Stimulated activated CD8-positive, alpha-beta memory T cell treated with anti-CD3 and anti-CD28 coated beads, Interleukin-12 subunit alpha, Interleukin-12 subunit beta, amount 100 ng/mL, for 1 hour (primary cell): ENCODE measurements at regions not wholly inside any gene's neighbourhood (a gene's known extent, or its start where the extent isn't known, plus 50 kb on each side); places are given as distances from the start of the nearest gene placed in this dataset.

Experiments used
- DNase-seq: peaks from one replicate; pipeline ENCODE4 v3.0.0-alpha.2; 2020; ENCODE audit warnings: low read depth

DNA sequence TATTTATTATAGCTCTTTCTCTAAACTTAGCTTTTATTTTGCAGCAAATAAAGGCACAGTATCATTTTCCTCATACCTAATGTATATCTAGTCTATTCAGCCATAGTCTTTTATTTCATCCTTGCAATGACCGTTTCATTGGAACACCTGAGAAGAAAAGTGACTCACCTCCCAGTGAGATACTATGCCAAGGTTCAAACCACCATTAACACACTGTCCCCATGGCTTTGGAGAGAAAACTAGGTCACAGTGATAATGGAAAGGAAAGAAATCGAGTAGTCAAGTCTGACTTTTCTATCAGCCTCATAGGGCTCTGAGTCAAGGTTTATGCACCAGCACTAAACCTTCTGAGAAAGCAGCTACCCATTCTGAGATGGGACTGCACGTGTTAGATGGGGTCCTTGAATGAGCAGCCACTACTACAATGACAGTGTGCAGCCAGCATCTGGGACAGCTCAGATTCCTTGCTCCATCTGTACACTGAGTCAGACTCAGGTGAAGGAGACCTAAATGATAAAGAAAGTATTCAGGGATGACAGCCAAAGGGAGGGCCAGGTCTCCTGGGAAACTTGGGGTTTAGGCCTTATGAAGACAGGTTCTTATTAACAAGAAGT lies 971.1 kb upstream of the ACVR2A start:
- DNase-seq: no peak

- DNase-seq: no peak
These were observed 971.8 kb upstream of the ACVR2A start for GRCh38 chr2:146873056-146873455.

- DNase-seq: no peak
These were observed 974.1 kb upstream of the ACVR2A start for GRCh38 chr2:146870691-146871090.

DNA sequence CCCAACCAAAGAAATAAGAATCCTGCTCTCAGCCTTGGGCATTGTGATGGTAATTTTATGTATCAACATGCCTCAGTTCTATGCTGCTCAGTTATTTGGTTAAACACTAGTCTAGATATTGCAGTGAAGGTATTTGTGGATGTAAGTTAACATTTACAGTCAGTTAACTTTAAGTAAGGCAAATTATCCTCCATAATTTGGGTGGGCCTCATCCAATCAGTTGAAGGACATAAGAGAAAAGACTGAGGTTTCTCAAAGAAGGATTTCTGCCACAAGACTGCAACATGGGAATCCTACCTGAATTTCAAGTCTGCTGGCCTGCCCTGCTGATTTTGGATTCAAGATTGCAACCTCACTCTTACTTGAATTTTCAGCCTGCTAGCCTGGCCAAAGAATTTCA lies 975.5 kb upstream of the ACVR2A start:
- no peak for DNase-seq

- no peak for DNase-seq
These were observed 976.8 kb upstream of the ACVR2A start for GRCh38 chr2:146868051-146868450.

- DNase-seq: no peak
These were observed 977.3 kb upstream of the ACVR2A start for GRCh38 chr2:146867477-146867986.

GRCh38 chr2:146853741-146854444 lies 990.9 kb upstream of the ACVR2A start:
- DNase-seq: no peak

- DNase-seq: no peak
These were observed 992.2 kb upstream of the ACVR2A start for GRCh38 chr2:146852661-146853060.

DNA sequence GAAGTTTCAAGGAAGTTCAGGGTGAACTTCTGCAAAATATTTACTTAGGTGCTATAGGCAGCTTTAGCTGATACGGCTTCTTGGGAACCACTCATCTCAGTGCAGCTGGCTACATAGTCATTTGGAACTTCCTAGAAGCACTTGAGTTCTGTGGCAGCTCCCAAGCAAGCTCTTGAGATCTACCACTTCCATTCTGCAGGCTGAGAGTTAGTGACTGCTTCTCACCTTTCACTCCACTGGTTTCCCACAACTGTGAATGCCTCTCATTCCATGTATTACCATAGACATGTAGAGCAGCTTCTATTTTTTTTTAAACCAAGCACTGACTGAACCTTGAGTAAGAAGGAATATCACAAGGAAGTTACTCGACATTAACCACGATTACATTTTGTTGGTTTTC lies 994.1 kb upstream of the ACVR2A start:
- DNase-seq: no peak

GRCh38 chr2:146847846-146848245 lies 997.0 kb upstream of the ACVR2A start:
- no peak for DNase-seq

GRCh38 chr2:146844226-146844990 lies 1000.4 kb upstream of the ACVR2A start:
- no peak for DNase-seq

DNA sequence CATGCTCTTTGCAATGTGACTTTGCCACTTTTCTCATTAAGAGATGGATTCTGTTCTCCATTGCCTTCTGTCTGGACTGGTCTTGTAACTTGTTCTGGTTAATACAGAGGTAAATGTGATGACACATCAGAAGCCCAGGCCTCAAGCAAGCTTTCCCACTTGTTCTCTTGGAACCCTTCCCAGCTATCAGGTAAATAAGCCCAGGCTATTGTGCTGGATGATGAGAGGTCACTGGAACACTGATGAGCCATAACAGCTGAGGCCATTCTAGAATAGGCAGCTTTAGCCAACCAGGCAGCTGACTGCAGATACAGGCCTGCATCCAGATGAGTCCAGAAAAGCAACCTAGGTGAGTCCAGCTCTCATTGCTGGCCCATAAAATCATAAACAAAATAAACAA lies 1007.0 kb upstream of the ACVR2A start:
- DNase-seq: no peak

DNA sequence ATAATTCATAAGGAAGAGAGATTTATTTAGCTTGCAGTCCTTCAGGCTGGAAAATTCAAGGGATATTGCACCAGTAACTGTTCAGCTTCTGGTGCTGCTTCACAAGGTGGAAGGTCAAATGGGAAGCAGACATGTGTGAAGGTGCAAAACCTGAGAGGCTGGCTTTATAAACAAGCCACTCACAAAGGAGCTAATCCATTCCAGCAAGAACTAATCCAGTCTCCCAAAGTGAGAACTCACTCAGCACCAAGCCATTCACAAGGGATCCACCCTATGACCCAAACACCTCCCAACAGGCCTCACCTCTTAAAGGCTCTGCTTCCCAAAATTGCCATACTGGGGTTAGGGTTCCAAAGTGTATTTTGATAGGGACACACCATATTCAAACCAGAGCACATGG lies 1018.4 kb upstream of the ACVR2A start:
- DNase-seq: no peak

- DNase-seq: no peak
These were observed 1023.0 kb upstream of the ACVR2A start for GRCh38 chr2:146821836-146822316.

DNA sequence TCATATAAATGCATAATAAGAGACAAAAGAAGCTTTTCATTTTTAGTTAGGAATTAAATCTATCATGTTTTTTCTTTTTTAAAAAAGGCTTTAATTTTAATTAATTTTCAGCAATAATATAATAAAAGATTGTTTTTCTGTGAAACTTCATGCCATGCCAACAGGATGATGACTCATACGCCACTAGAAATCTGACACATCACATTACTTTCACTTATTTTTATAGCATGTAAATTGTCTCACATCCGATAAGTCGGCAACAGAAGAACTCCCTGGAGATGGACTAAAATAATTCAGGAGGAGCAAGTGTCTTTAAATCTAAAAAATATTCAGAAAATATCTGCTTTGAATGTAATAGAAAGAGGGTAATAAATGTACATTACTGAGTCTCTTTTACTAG lies 1024.2 kb upstream of the ACVR2A start:
- no peak for DNase-seq

- no peak for DNase-seq
These were observed 1026.7 kb upstream of the ACVR2A start for GRCh38 chr2:146818122-146818521.

DNA sequence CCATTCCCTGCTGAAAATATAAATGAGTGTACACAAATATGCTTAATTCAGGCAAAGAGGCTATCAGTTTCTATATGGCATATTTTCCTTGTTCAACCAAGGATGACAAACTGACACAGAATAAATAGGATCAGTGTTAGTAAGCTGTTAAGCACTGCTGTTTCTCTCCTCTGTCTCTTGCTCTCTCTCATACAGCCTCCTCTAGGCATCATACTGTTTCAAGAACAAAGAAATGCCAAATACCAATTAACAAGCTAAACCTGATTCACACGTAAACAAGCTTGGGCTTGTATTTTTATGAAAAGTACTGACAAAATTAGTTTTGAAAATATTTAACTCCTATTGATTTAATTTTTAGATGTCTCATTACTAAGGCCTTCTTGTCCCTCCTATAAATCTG lies 1027.2 kb upstream of the ACVR2A start:
- DNase-seq: no peak

DNA sequence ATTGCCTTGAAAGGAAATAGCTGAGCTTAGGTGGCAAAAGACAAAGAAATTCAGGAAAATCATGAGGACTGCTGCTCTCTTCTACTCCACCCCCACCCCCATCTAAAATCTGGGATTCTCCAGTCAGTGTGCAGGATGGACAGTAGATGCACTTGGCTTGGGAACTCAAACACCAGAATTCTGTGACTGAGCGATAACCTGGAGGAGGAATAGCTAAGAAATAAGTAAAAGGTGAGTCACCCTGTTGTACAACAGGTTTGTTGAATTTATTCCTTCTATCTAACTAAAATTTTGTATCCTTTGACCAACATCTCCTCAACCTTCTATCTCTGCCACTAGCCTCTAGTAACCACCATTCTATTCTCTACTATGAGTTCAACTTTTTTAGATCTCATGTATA lies 1029.9 kb upstream of the ACVR2A start:
- DNase-seq: no peak

DNA sequence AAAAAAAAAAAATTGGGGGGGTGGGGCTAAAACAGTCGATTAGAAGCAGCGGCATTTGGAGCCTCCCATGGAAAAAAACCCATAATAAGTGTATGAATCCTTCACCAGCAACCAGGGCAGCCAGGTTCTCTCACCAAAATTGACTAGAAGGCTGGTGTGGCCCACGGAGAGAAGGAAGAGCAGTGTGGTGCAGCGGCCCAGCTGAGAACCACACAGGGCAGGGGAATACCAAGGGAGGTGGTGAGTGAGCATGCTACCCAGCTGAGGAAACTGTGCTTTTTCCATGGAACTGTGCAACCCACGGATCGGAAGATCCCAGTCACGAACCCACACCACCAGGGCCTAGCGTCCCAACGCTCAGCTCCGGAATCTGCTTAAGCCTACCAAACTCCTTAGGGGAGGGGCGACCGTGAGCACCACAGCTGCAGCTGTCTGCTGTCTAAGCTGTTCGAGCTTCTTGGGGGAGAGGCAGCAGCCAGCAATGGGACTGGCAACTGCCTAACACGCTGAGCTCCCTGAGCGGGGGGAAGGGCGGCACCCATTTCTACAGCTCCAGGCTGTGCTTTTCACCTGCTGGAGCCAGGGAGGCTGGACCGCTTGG lies 1037.2 kb upstream of the ACVR2A start:
- no peak for DNase-seq

- no peak for DNase-seq
These were observed 1038.3 kb upstream of the ACVR2A start for GRCh38 chr2:146806364-146807005.

DNA sequence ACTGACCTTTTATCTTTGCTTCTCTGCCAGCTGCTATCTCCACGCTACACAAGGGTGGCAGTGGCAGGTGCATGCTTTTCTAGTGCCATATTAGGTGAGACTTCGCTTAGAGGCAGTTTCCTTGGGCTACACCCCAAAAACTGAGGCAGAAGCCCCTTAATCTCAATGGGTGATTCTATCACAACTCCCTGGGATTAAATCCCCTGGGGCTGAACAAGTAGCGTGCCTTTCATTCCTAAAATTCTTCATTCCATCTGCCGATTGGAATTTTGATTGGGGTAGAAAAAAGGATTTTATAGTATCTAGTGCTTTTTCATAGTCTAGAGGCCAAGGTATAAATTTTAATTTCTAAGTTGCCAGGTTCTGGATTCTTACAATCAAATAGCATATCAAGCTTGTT lies 1040.5 kb upstream of the ACVR2A start:
- DNase-seq: no peak

DNA sequence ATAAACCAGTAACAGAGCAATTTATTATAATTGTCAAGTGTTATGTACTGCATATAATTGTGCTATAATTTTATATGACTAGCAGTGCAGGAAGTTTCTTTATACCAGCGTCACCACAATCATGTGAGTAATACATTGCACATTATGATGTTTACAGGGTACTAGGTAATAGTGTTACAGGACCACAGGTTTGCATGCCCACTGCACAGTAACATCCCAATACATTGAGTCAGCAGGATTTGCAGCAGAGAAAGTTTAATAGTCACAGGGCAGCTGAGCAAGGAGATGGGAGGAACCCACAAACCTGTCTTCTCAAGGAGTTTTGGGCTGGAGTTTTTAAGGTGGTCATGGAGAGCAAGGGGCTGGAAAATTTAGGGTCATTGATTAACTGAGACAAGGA lies 1042.9 kb upstream of the ACVR2A start:
- no peak for DNase-seq
